ENCODE measurements at regions not wholly inside any gene's neighbourhood (a gene's known extent, or its start where the extent isn't known, plus 50 kb on each side); places are given as distances from the start of the nearest gene placed in this dataset.
A peak's percentile ranks its signal among the peaks of the same experiment; 100 is the strongest.
"Not testable (repeated sequence)": the region's sequence is repeated elsewhere in the genome, so short reads cannot be mapped to it uniquely, and the experiment has no call there.

- H3K27ac ChIP-seq (ENCODE audit: control insufficient read depth, insufficient read depth); DNase-seq (ENCODE audit: low read depth, low spot score); H3K27me3 ChIP-seq (replicated peaks in 1 of 2; ENCODE audit: control insufficient read depth in 2 of 2, insufficient read depth in 2 of 2, low read length in 1 of 2); H3K36me3 ChIP-seq (ENCODE audit: control insufficient read depth in 2 of 2, insufficient read depth in 2 of 2, low read length in 1 of 2); H3K4me2 ChIP-seq (ENCODE audit: control insufficient read depth, insufficient read depth); H3K4me1 ChIP-seq (ENCODE audit: control insufficient read depth, insufficient read depth, low read length); H4K20me1 ChIP-seq (ENCODE audit: control insufficient read depth, insufficient read depth); CTCF ChIA-PET; ATAC-seq; H3K9ac ChIP-seq (ENCODE audit: control insufficient read depth, insufficient read depth, low read length); POLR2A ChIA-PET; H2AFZ ChIP-seq (ENCODE audit: control insufficient read depth, low read depth, low read length); H3K4me3 ChIP-seq; FAIRE-seq; in situ Hi-C loops (cut with MboI); H3K9me3 ChIP-seq (replicated peaks; ENCODE audit: control insufficient read depth, insufficient read depth, low read length); SMC1A ChIA-PET (ENCODE audit: uncharacterized antibody, unreplicated experiment); RAD21 ChIA-PET (ENCODE audit: unreplicated experiment); intact Hi-C loops (cut with micrococcal nuclease; ENCODE audit: unreplicated experiment); BruUV-seq (replicated peaks); H3K79me2 ChIP-seq (ENCODE audit: control insufficient read depth, insufficient read depth, low read length): not testable (repeated sequence)
- 81% methylated on average over 13 of the region's 13 CpGs for WGBS (ENCODE audit: insufficient coverage, insufficient replicate concordance, low lambda C conversion rate, missing lambda C conversion rate)
- TF ChIP-seq ZNF24 (IDR thresholded peaks at IDR 0.05), result peak; percentile 52; the same call in 1 of the 2 replicates
These were observed 183.8 kb downstream of the LAT start for GRCh38 chr16:29168515-29169259.

GRCh38 chr16:29164442-29165089, 179.7 kb downstream of the LAT start:
- intact Hi-C loops (cut with micrococcal nuclease; ENCODE audit: unreplicated experiment); DNase-seq (ENCODE audit: low read depth, low spot score); H3K27ac ChIP-seq (ENCODE audit: control insufficient read depth, insufficient read depth); H2AFZ ChIP-seq (ENCODE audit: control insufficient read depth, low read depth, low read length); FAIRE-seq; H3K4me1 ChIP-seq (ENCODE audit: control insufficient read depth, insufficient read depth, low read length); ATAC-seq; in situ Hi-C loops (cut with MboI); H3K36me3 ChIP-seq (ENCODE audit: control insufficient read depth in 2 of 2, insufficient read depth in 2 of 2, low read length in 1 of 2); H3K9me3 ChIP-seq (replicated peaks; ENCODE audit: control insufficient read depth, insufficient read depth, low read length); CTCF ChIA-PET; BruUV-seq (replicated peaks); RAD21 ChIA-PET (ENCODE audit: unreplicated experiment); H3K4me3 ChIP-seq; H3K79me2 ChIP-seq (ENCODE audit: control insufficient read depth, insufficient read depth, low read length); POLR2A ChIA-PET; H3K27me3 ChIP-seq (replicated peaks in 1 of 2; ENCODE audit: control insufficient read depth in 2 of 2, insufficient read depth in 2 of 2, low read length in 1 of 2); H4K20me1 ChIP-seq (ENCODE audit: control insufficient read depth, insufficient read depth); H3K9ac ChIP-seq (ENCODE audit: control insufficient read depth, insufficient read depth, low read length); SMC1A ChIA-PET (ENCODE audit: uncharacterized antibody, unreplicated experiment); H3K4me2 ChIP-seq (ENCODE audit: control insufficient read depth, insufficient read depth): not testable (repeated sequence)
- 95% methylated on average over 7 of the region's 8 CpGs for WGBS (ENCODE audit: insufficient coverage, insufficient replicate concordance, low lambda C conversion rate, missing lambda C conversion rate)

- ATAC-seq; DNase-seq (ENCODE audit: low read depth, low spot score); SMC1A ChIA-PET (ENCODE audit: uncharacterized antibody, unreplicated experiment); RAD21 ChIA-PET (ENCODE audit: unreplicated experiment); H3K4me1 ChIP-seq (ENCODE audit: control insufficient read depth, insufficient read depth, low read length); intact Hi-C loops (cut with micrococcal nuclease; ENCODE audit: unreplicated experiment); H3K9ac ChIP-seq (ENCODE audit: control insufficient read depth, insufficient read depth, low read length); H3K79me2 ChIP-seq (ENCODE audit: control insufficient read depth, insufficient read depth, low read length); POLR2A ChIA-PET; in situ Hi-C loops (cut with MboI); H2AFZ ChIP-seq (ENCODE audit: control insufficient read depth, low read depth, low read length); CTCF ChIA-PET; BruUV-seq (replicated peaks); H4K20me1 ChIP-seq (ENCODE audit: control insufficient read depth, insufficient read depth); H3K4me3 ChIP-seq; FAIRE-seq; H3K4me2 ChIP-seq (ENCODE audit: control insufficient read depth, insufficient read depth); H3K27me3 ChIP-seq (replicated peaks in 1 of 2; ENCODE audit: control insufficient read depth in 2 of 2, insufficient read depth in 2 of 2, low read length in 1 of 2); H3K27ac ChIP-seq (ENCODE audit: control insufficient read depth, insufficient read depth); H3K36me3 ChIP-seq (ENCODE audit: control insufficient read depth in 2 of 2, insufficient read depth in 2 of 2, low read length in 1 of 2); H3K9me3 ChIP-seq (replicated peaks; ENCODE audit: control insufficient read depth, insufficient read depth, low read length): not testable (repeated sequence)
- WGBS (ENCODE audit: insufficient coverage, insufficient replicate concordance, low lambda C conversion rate, missing lambda C conversion rate), result 88% methylated on average over 25 of the region's 25 CpGs
These were observed 175.3 kb downstream of the LAT start for GRCh38 chr16:29160171-29160570.

DNA sequence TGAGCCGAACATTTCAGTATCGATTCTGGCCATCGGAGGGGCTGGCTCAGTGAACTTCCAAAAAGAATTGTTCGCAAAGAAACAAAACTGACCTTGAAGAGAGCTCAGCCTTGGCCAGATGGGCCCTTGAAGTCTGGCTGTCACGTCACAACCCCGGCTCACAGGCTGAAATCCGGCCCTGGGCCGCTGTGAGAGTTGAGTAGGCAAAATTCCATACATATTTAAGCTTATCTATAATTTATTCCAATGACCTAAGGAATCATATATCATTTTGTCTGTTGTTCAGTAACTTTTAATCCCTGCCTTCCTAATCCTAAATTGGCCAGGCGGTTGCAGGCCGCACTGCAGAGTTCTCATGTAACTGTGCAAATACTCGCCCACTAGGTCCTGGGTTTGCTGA, 174.8 kb downstream of the LAT start:
- SMC1A ChIA-PET (ENCODE audit: uncharacterized antibody, unreplicated experiment); H3K4me1 ChIP-seq (ENCODE audit: control insufficient read depth, insufficient read depth, low read length); ATAC-seq; FAIRE-seq; H3K27ac ChIP-seq (ENCODE audit: control insufficient read depth, insufficient read depth); H4K20me1 ChIP-seq (ENCODE audit: control insufficient read depth, insufficient read depth); DNase-seq (ENCODE audit: low read depth, low spot score); H3K4me3 ChIP-seq; H3K9me3 ChIP-seq (replicated peaks; ENCODE audit: control insufficient read depth, insufficient read depth, low read length); in situ Hi-C loops (cut with MboI); H3K27me3 ChIP-seq (replicated peaks in 1 of 2; ENCODE audit: control insufficient read depth in 2 of 2, insufficient read depth in 2 of 2, low read length in 1 of 2); RAD21 ChIA-PET (ENCODE audit: unreplicated experiment); H2AFZ ChIP-seq (ENCODE audit: control insufficient read depth, low read depth, low read length); CTCF ChIA-PET; H3K9ac ChIP-seq (ENCODE audit: control insufficient read depth, insufficient read depth, low read length); intact Hi-C loops (cut with micrococcal nuclease; ENCODE audit: unreplicated experiment); H3K79me2 ChIP-seq (ENCODE audit: control insufficient read depth, insufficient read depth, low read length); H3K4me2 ChIP-seq (ENCODE audit: control insufficient read depth, insufficient read depth); H3K36me3 ChIP-seq (ENCODE audit: control insufficient read depth in 2 of 2, insufficient read depth in 2 of 2, low read length in 1 of 2); POLR2A ChIA-PET; BruUV-seq (replicated peaks): not testable (repeated sequence)
- 95% methylated on average over 11 of the region's 11 CpGs for WGBS (ENCODE audit: insufficient coverage, insufficient replicate concordance, low lambda C conversion rate, missing lambda C conversion rate)

Data from GM12878 (cell line).